Medulla oblongata (tissue), 1 donor: ENCODE measurements at regions not wholly inside any gene's neighbourhood (a gene's known extent, or its start where the extent isn't known, plus 50 kb on each side); places are given as distances from the start of the nearest gene placed in this dataset.
"Not testable (repeated sequence)": the region's sequence is repeated elsewhere in the genome, so short reads cannot be mapped to it uniquely, and the experiment has no call there.

Experiments
- DNase-seq: peaks from one replicate; pipeline ENCODE4 v3.0.0-alpha.2; 2015; ENCODE audit errors: extremely low spot score

- no peak for DNase-seq
Observed at GRCh38 chr10:78437407-78437768, 403.7 kb downstream of the RPS24 start.

- DNase-seq = no peak
Observed at GRCh38 chr10:78437998-78438906, 404.6 kb downstream of the RPS24 start.

GRCh38 chr10:78438907-78439809 is 405.5 kb downstream of the RPS24 start:
- DNase-seq = no peak

GRCh38 chr10:78441010-78441409 is 407.3 kb downstream of the RPS24 start:
- no peak for DNase-seq

- DNase-seq = no peak
Observed at GRCh38 chr10:78441694-78442093, 408.0 kb downstream of the RPS24 start.

- no peak for DNase-seq
Observed at GRCh38 chr10:78442836-78443550, 409.3 kb downstream of the RPS24 start.

GRCh38 chr10:78443900-78444571 is 410.4 kb downstream of the RPS24 start:
- no peak for DNase-seq

- not testable (repeated sequence) for DNase-seq
Observed at GRCh38 chr10:78444741-78445140, 411.1 kb downstream of the RPS24 start.

- no peak for DNase-seq
Observed at GRCh38 chr10:78445308-78445707, 411.6 kb downstream of the RPS24 start.

- no peak for DNase-seq
Observed at GRCh38 chr10:78448470-78448869, 414.8 kb downstream of the RPS24 start.

- DNase-seq = no peak
Observed at GRCh38 chr10:78448994-78449418, 415.3 kb downstream of the RPS24 start.

- no peak for DNase-seq
Observed at GRCh38 chr10:78449554-78449953, 415.9 kb downstream of the RPS24 start.

- DNase-seq = no peak
Observed at GRCh38 chr10:78450239-78450638, 416.6 kb downstream of the RPS24 start.

- DNase-seq = no peak
Observed at GRCh38 chr10:78450807-78451485, 417.3 kb downstream of the RPS24 start.

- no peak for DNase-seq
Observed at GRCh38 chr10:78451592-78451991, 417.9 kb downstream of the RPS24 start.

GRCh38 chr10:78454123-78454645 is 420.5 kb downstream of the RPS24 start:
- no peak for DNase-seq

- no peak for DNase-seq
Observed at GRCh38 chr10:78455236-78455635, 421.6 kb downstream of the RPS24 start.

- DNase-seq = no peak
Observed at GRCh38 chr10:78455811-78456210, 422.1 kb downstream of the RPS24 start.

- no peak for DNase-seq
Observed at GRCh38 chr10:78456649-78457400, 423.2 kb downstream of the RPS24 start.
